Glomerular endothelial cell (primary cell): ENCODE measurements at regions not wholly inside any gene's neighbourhood (a gene's known extent, or its start where the extent isn't known, plus 50 kb on each side); places are given as distances from the start of the nearest gene placed in this dataset.

Experiments used
- DNase-seq: peaks from one replicate; pipeline ENCODE4 v3.0.0-alpha.2; 2011; ENCODE audit warnings: low read depth, low spot score; ENCODE audit errors: extremely low read depth

DNA sequence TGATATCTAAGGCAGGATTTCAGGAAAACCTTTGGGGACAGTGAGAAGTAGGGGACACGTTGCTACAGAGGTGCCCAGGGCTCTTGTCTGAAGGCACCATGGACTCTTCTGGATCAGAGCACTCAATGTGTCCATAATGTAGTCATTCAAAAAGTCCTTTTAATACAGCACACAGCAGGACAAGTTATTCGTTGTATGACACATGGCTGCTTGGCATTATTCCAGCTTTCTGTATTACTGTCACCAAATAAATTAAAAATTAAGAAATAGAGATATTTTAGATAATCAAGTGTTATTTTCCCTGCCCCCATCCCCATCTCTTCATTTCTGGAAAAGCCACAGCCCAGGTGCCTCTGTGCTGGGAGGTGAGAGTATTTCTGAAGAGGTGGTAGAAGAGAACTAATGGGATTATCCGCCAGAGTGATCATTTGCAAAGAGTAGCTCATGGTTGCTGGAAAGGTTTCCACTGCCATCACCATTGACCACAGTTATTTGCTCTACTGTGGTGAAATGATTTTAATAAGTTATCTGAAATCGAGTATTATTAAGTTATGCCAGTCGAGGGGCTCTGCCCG lies 83.0 kb downstream of the CXCL12 start:
- DNase-seq: no peak

DNA sequence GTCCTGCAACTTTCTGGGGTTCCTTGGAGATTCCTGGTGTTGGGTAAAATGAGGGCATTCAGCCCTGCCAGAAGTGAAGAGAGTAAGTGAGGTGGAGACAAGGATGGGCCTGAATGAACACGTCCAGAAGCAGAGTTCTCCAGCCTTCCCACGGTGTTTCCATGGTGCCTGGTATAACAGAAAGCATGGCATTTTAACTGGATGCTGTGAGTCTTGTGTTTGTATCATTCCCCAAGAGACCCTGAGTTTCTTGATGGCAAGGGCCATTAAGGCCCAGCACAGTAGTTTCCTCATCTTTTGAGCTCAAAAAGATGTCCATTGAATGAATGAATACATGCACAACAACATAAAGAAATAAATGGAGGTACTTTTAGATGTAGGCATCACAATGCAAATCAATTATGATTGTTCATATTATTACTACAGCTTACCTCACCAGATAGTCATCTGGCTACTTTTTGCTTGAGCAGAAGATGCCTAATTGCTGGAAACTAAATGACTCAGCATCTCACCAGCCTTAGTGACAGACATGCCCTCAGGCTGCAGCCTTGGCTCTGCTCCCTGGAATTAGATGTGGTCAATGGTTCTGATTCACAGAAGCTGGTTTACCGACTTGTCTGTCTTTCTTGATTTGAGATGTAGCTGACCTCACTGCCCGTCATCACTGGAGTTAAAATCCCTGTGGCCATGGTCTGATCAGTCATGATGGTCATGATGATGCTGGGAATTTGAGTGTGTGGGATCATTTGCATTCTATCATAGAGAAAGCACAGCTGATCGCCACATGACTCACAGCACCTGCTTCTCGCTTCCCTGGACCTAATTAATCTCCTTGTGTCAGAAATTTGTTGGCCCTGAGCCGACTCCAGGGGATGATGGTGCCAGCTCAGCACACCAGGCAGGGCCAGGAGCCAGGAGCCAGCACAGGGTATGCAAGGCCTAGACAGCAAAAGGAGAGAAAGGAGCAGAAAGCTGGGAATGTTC lies 83.9 kb downstream of the CXCL12 start:
- no peak for DNase-seq

DNA sequence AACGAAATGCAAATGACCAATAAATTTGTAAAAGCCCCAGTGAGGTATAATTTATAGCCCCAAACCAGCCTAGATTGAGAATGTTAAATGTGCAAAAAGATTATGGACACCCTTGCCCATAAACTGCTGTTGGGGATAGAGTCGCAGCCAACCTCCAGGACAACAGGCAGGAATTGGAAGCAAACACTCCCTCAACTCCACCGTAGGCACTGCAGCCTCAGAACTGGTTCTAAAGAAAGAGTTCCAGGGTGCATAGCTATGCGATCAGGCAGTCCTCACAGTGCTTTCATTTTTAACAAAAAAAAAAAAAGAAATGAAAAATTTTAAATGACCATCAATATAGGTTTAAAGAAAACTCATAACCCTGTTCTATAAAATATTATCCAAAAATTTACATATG lies 86.2 kb downstream of the CXCL12 start:
- no peak for DNase-seq

DNA sequence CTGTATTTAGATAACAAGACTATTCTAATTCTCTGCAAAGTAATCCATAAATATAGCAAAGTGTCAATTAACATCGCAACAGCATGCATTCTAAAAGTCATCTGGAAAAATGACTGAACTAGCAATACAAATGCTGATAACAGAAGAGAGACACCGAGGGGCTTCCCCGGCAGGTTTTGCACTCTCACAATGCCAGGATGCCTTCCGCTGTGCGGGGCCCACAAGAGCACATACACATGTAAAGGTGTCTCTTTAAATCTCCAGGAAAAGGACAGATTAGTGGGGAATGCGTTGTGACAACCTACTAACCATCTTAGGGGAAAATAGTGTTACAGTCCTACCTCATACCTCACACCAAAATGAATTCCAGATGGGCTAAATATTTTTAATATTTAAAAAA lies 86.9 kb downstream of the CXCL12 start:
- DNase-seq: no peak

DNA sequence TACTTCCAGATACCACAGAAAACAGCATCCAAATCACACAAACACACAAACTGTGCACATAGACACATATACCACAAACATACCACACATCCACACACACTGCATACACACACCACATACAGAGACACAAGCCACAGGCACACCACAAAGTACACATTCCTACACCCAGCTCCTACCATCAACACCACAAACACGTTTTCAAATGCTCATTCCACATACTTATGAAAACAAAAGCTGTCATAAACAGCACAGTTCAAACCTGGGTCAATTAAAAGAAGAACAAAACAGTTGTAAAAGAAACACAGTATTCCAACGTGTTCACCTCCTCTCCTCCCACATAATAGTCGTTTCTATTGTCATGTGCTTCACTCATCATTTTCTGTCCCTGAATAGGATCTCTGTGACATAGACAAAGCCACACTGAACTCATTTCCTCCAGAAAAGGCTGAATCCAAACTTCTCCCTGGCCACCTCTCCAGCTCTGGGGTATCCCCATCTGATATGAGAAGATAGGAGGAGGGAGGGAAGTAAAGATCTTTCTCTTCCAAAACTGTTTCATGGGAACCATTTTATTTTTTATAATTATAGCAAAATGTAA lies 89.2 kb downstream of the CXCL12 start:
- DNase-seq: no peak

DNA sequence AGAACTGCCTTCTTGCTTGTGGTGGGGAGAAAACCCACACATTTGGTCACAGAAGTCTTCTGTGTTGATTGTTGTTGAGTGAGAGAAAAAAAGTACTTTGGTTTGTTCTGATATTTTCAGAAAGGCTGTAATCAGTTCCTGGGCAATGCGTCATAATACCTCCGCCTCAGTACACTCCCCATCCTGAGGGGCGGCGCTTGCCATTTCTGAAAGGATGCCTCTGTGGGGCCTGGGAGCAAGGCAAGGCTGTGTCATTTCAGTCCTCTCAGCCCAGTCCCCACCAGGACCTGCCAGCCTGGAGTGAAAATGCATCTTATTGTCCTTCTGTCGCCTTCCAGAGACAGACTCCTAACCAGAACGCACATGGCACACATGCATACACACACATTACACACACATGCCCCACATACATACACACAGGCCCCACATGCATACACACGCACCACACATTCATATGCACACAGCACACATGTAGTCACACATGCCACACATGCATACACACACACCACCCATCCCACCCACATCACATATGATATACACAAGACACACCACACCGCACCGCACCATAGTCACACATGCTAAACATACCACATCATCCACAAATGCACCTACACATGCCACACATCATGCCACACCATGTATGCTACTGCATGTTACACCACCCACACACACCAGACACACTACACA lies 90.0 kb downstream of the CXCL12 start:
- DNase-seq: no peak

DNA sequence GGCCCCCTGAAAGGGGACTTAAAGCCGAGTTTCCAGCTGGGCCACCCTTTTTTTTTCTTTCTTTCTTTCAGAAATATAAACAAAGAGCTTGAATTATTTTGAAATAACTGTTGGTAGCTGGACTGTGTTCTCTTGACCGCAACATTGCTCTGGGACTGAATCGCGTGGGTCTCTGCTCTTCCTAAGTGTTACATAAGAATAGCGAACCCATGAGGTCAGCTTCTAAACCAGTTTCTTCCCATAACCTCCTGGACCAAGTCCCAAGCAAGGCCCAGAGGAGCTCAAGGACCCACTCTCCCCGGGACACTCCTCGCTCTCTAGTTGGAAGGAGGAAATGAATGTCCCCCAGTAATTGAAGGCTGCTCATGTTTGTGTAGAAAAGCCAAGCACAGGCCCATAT lies 91.1 kb downstream of the CXCL12 start:
- DNase-seq: no peak

DNA sequence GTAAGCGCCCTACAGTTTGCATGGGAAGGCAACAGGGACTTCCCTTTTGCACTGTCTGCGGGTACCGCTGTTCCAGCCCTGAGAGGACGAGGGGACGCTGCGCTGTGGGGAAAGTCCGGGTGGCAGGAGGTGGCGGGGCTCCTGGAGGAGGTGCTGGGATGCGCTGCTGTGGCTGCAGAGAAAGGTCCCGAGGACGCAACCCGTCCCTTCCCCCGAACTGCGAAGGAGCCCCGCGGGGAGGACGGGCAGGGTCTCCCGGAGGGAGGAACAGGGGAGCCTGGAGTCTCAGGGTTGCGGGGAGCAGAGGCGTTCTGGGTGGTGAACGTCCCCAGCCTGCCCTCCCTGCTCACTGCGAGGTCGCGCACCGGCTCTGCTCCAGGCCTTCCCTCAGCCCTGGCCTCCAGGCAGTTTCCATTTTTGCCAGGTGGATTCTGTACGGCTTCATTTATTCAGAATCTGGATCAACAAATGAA lies 91.6 kb downstream of the CXCL12 start:
- no peak for DNase-seq

DNA sequence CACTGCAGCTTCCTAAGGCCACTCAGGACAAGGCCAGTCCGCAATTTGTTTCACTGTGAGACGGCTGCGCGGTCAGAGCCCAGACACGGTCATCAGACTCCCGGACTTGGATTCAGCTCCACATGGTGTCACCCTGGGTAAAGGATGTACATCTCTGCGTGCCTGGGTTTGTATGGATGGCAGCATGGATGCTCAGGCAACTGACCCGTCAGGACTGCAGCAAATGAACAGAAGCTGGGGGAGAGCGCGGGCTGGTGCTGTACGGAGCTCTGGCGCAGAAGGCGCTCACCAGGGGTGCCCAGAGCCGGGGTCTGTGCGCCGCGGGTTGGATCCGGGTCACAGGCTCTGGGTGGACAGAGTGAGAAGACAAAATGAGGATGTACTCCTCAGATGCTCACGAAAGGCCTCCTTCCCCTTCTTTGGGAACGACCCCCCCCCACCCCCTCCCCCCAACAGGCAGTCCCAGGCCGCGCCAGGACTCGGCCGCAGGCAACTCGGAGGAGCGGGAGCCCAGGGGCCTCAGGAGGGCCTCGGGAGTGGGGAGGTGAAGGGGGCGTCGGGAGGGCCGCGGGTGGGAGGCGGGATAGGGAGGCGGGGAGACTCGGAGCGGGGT lies 92.4 kb downstream of the CXCL12 start:
- no peak for DNase-seq

DNA sequence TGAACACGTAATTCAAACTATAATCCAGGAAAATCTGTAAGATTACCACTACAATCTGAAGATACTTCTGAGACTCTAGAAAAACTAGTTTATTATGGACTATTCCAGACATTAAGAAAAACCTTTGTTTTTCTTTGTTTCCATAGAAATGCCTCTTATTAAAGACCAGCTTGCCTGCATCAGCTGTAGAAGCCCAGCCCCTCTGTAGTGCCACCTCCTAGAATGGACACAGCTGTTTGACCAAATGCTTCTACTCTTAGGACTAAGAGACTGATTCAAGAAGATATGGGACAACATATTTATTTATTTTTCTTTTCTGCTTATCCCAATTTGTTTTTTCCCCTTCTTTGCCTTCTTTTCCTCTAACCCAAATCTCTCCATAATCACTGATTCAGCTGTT lies 93.8 kb downstream of the CXCL12 start:
- no peak for DNase-seq

DNA sequence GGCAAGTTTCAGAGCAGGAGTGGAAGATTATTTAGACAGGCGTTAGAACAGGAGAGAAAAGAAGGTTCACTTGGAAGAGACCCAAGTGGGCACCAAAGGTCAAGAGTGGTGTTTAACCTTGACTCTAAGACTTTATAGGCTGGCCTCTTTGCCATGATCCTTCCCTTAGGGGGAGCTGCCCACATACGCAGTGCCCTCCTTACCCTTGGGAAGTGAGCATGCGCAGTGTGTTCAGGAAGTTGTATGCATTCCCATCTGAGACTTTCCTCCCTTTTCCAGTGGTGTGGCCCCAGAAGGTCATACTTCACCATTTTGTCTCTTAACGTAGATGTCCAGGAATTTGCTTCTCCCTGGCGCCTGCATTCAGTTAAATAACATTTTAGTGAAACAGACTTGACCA lies 95.8 kb downstream of the CXCL12 start:
- DNase-seq: no peak

DNA sequence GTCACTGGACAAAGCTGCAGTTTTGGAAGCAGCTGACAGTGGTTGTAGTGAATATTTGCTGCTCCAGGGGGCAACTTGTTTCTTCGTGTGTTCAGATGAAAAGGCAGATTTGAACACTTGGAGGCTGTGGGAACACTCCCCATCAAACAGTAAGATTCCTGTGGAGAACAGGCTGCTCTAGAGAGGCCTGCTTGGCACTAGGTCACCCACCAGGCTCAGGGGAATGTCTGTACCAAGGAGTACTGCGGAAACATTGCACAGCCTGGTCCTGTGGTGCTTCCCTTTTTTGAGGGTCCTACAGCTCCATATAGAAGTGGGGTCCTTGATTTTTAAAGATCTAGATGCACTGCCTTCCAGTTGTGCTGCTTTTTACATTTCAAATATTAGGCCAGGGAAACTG lies 97.5 kb downstream of the CXCL12 start:
- DNase-seq: no peak

DNA sequence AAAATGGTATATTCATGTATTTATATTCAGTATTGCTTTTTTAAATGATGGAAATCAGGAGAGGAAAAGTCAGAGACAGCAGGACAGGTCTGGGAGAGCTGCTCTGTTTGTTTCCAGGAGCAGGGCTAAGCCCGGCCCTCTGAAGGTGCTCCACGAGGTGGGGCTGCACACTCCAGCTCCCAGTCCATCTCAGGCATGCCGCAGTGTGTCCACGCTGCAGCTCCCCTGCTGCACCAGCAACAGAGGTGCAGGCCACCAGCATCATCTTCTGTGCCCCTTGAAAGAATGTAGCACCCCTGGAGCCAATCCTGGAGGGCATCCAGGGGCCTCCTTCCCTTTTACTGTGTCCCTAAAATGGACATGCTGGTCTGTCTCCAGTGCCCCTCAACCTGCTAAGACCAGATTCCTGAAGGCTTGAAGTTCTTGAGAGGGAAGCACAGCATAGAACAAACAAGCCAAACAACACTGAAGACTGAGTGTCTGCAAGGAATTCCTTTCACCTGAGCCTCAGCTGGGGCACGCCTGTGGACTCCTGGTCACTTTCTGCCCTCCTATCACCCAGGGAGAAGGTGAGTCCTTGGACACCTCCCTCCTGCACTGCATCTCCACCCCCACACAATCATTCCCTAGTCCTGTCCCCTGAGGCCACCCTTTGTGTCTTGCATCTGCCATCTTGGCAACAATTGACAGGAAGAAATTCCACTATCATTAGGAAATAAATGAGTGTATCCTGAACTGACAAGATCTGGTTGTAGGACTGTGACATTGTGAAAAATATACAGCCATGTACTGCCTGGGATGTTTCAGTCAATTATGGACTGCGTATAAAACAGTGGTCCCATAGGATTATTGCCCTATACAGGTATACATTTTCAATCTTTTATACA lies 100.5 kb downstream of the CXCL12 start:
- DNase-seq: no peak

DNA sequence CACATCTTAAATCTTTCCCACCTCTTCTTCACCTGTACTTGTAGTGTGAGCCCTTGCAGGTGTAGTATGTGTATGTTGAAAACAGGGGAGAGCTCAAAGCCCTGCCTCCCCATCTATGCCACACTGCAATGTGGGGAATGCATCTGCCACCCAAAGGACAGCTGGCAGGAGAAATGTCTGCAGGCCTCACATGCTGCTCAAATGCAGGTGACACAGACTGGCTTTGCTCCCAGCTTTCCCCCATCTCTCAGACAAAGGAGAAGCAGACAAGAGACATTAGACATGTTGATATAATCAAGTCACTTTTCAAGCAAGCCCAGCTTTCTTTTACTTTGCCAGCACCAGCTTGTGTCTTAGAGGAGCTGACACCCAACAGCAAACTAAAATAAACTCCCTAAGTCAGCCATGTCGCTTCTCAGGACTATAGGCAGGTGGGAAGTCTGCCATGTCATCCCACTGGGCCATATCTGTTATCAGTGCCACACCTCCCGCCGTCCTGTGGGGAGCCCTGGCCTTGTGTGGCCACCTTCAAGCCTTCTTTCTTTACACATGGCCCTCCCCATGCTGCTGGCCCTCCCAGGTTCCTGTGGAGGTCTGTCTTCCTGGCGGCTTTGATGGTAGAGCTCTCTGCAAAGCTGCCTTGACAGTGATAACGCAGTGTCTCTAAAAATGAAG lies 102.1 kb downstream of the CXCL12 start:
- no peak for DNase-seq

DNA sequence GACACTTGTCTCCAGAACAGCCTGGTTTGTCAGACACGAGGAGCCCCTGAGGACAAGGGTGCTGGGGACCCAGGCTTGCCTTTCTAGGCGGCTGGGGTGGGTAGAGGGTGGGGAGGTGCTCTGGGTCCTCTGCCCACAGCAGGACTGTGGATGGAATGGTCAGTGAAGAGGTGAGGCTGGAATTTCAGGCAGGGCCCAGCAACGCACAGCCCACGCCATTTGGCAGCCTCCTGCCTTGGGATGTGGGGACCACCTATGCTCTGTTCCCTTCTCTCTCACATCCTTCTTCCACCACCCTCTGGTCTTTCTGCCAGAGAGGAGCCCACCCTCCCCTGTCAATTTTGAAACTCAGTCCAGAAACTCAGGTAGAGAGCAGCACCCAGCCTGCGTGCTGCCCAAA lies 103.2 kb downstream of the CXCL12 start:
- no peak for DNase-seq

DNA sequence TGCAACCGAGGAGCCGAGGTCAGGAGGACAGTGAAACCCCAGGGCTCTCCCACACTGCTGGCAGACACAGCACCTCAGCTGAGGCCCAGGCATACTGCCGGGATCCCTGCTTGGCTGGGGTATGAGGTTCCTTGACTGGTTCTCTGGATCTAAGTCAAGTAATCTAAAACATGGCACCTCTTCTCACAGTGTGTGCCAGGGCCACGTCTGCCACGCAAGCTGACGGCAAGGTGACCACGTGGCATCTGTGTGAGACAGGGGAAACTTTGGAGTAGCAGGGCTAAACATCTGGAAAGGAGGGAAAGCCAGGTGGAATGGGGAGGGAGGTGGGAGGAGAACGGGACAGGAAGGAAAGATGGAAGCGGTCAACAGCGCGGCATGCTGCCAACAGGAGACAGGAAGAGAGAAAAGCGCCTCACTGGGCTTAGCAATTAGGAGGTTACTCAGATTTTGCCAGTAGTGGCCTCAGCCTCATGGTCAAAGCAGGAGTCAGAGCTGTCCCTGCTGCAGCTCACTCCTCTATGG lies 103.7 kb downstream of the CXCL12 start:
- DNase-seq: no peak

DNA sequence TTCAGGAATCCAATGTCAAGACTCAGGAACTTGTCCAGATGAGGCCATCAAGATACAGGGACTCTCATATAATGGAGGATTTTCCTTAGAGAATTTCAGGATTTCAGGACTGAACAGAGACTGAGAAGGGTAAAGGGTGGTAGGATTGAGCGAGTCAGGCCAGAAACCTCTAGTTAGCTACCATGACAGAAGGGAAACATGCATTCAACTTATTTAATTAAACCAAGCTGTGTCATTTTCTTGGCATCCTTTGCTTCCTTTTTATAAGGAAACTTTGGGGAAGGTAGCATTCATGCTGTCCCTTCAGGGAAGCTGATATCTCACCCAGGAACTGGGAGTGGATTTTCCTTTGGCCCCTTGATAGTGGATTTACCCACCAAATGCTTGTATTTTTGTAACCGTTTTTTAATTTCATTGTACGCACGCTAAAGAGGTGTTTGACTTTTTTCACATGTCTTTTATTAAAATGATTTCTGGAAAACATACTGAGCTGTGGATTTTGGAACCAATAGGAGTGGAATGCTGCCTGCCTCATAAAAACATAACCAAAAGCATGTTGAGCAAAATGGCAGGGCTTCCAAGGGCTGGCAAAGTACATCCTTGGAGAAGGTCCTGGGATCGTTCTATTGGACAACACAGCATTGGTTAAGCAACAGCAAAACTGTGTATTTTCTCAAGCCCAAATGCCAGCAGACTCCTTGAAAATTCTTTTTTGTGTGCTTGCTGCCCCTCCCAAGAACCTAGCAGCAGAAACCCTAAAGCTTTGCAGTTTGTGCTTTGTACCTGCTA lies 104.5 kb downstream of the CXCL12 start:
- no peak for DNase-seq

DNA sequence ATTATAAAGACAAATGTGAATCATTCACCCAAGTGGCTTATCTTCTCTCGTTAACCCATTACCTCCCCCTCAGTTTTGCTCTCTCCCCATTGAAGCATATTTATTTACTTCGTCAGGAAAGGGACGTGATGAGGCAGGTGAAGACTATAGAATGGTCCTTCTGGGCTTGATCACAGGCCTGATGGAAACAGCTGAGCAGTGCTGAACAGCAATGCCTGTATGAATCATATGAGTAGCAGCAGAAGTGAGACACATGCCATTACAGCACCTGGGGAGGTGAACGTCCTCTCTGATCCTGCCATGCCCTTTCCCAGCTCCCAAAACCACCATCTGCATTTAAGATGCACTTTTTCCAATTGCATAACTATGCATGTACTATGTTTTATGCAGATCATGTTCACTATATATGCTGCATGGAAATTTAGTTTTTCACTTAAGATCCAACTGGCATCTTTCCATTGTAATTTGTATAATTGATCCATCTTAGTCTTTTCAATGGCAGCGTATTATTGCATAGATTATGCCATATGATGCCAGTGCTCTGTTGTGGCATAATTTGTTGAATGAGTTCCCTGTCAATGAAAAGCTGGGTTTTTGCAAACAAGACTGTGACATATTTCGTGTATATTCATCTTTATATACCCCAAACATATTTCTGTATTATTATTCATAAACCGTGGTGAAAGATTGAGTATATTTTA lies 105.3 kb downstream of the CXCL12 start:
- no peak for DNase-seq
